Cardiac fibroblast (primary cell): ENCODE measurements at regions not wholly inside any gene's neighbourhood (a gene's known extent, or its start where the extent isn't known, plus 50 kb on each side); places are given as distances from the start of the nearest gene placed in this dataset.
"Not testable (repeated sequence)": the region's sequence is repeated elsewhere in the genome, so short reads cannot be mapped to it uniquely, and the experiment has no call there.

ENCODE experiments used
- DNase-seq, 2 donors: peaks; one replicate each; pipeline versions ENCODE4 v3.0.0 to v3.0.0-alpha.2; 2010; ENCODE audit warnings: low read depth in 2 of 2
- H3K4me3 ChIP-seq, 2 donors: replicated peaks in 1 of 2; 1 replicate in 1 of 2; 2 replicates in 1 of 2; pipeline ENCODE4 v1.5.1; 2011; ENCODE audit warnings: low read depth in 2 of 2, low read length in 2 of 2, mild to moderate bottlenecking in 2 of 2, moderate library complexity in 1 of 2
- TF ChIP-seq, protein P1 (sequence below): IDR thresholded peaks from one replicate; pipeline ENCODE4 v1.5.1; 2011; ENCODE audit warnings: low read depth, mild to moderate bottlenecking, low read length, inconsistent platforms

DNA sequence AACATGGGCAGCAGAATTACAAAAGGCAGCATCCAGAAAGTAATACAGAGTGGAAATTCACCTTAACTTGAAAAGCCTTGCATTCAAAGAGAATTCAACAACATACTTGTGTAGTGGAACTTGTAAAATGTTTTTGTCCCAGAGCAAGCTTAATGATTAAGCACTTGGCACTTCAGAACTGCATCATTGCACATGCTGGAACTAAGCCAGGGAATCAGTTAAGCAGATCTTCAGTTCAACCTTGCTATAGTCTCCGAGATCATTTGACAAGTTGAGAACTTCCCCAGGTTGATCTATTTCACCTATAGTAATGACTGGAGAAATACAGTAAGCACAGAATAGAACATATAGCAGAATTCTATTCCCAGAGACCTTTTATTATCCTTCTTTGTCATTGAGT is 1337.2 kb upstream of the NXPH2 start:
- TF ChIP-seq, protein P1, sequence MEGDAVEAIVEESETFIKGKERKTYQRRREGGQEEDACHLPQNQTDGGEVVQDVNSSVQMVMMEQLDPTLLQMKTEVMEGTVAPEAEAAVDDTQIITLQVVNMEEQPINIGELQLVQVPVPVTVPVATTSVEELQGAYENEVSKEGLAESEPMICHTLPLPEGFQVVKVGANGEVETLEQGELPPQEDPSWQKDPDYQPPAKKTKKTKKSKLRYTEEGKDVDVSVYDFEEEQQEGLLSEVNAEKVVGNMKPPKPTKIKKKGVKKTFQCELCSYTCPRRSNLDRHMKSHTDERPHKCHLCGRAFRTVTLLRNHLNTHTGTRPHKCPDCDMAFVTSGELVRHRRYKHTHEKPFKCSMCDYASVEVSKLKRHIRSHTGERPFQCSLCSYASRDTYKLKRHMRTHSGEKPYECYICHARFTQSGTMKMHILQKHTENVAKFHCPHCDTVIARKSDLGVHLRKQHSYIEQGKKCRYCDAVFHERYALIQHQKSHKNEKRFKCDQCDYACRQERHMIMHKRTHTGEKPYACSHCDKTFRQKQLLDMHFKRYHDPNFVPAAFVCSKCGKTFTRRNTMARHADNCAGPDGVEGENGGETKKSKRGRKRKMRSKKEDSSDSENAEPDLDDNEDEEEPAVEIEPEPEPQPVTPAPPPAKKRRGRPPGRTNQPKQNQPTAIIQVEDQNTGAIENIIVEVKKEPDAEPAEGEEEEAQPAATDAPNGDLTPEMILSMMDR, result no peak
- DNase-seq, result no peak
- H3K4me3 ChIP-seq, result no peak overlapping the region

DNA sequence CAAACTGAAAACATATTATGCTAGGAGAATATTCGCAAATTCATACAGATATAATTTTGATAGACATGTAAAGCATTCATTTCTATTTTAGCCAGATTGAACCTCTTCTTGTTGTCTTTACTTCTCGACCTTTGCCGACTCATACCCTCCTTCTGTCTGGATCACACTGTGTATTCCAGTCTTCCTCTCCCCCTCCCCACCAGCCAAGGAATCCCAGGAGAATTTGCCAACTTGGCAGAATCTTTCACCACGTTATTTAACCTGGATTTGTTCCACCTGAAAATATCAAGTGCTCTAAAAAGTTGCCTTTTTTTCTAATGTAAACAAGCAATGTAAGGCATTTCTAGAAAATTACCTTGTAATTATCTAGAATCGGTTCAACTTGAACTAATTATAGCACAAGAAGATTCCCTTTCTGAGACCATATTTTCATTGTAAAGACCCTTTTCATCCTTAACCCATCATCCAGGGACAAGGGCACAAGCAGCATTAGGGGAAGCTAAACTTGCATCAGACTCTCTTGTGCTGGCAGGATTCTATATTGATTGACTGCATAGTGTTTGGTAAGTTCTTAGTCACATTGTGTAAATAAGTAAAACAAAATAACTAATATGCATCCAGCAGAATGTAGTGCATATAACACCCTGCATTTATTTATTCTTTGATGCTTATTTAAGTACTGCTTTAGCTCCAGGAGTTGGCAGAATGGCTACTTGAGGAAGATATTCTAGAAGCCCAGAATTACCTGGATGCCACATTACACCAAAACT is 1328.7 kb upstream of the NXPH2 start:
- TF ChIP-seq, protein P1, result no peak
- no peak for DNase-seq
- H3K4me3 ChIP-seq, result no peak overlapping the region

DNA sequence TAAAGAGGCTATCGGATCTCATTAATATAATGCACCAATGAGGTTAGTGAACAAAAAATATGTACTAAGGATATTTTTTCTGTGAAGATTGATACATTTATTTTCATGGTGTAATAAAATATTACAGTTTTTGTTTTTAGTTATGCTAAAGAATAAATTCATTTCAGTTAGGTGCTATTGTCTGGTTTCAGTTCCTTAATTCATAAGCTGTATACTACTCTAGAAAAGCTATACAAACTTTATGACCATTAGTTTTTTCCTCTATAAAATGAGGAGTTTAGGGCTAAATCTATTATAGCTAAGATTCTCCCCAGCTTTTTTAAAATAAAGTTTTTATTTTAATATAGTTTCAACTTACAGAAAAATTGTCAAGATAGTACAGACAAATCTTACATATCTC is 1311.7 kb upstream of the NXPH2 start:
- H3K4me3 ChIP-seq, result no peak overlapping the region
- TF ChIP-seq, protein P1, result no peak
- no peak for DNase-seq

DNA sequence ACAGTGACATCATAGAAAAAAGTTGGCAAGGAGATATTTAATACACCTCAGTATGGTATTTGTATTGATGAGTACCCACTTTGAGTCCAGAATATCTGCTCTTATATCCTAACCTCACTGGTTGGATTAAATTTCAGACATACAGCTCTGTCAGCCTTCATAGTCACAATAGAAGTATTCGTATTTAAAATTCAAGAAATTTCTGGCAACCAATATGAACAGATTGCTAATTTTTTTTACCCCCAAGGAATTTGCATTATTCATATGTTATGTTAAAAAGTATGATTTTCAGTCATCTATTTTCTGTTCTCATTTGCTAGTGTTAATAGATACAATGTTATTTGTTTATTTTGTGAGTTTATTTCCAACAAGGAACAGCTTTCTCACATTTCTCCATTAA is 1306.8 kb upstream of the NXPH2 start:
- no peak for DNase-seq
- TF ChIP-seq, protein P1, result no peak
- H3K4me3 ChIP-seq, result no peak overlapping the region

DNA sequence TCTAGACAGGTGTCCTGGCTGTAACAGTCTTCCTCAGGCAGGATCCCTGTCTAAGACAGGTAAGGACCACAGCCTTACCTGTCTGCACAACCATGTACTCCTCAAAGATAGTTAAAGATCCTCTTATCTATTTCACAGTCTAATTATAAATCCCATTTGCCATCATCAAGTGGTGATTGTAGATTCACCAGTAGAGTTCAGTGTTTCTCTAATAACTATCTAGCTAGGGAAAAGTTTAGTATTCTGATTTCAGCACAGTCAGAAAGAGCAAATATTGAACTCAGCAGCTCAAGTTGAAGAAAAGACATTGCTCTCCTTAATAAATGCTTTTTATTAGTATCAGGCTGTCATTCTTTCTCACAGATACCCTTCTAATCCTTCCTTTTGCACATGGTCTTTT is 1305.5 kb upstream of the NXPH2 start:
- DNase-seq, result peak in 1 of 2 donors; percentile 1
- TF ChIP-seq, protein P1, result no peak
- H3K4me3 ChIP-seq, result no peak overlapping the region

DNA sequence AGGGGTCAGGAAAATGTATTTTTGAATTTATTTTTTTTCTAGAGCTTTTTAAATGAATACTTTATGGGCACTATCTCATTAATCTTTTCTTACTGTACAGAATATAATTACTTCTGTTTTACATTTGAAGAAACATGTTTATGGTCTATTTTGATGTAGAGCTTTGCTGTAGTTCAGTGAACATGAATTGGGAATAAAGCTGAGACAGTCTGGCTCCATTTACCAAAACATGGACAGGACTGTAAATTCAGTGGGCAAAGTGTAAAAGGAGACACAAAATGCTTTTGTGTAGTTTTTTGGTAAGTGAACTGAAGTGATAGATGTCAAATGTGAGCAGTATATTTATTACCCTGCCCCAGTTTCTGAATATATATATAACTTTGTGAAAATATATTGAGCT is 1298.8 kb upstream of the NXPH2 start:
- DNase-seq, result no peak
- H3K4me3 ChIP-seq, result no peak overlapping the region
- TF ChIP-seq, protein P1, result no peak

DNA sequence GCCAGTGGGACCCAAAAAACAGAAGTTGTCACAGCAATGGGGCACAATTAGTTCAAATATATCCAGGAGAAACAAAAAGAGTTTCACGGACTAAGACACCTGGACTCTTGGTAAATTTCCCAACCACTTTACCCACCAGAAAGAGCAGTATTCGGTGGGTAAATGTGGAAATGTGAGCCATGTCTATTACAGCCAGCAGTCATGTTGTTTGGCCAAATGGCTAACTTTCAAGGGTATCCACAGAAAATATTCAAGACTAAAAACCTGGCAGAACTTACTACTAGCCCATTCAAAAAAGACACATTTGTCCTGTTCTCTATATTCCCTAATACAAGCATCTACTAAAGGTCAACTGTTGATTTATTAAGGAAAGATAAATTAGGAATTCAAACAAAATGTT is 1296.0 kb upstream of the NXPH2 start:
- DNase-seq, result no peak
- no peak overlapping the region for H3K4me3 ChIP-seq
- TF ChIP-seq, protein P1, result no peak

DNA sequence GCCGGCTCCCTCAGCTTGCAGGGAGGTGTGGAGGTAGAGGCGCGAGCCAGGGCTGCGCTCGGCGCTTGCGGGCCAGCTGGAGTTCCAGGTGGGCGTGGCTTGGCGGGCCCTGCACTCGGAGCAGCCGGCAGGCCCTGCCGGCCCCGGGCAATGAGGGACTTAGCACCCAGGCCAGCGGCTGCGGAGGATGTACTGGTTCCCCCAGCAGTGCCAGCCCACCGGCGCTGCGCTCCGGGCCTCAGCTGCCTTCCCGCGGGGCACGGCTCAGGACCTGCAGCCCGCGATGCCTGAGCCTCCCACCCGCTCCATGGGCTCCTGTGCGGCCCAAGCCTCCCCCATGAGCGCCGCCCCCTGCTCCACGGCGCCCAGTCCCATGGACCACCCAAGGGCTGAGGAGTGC is 1293.6 kb upstream of the NXPH2 start:
- not testable (repeated sequence) for DNase-seq, H3K4me3 ChIP-seq
